Activated CD4-positive, alpha-beta T cell treated with anti-CD3 and anti-CD28 coated beads, Interleukin-2, amount 10 ng/mL, durations not matched to agents 24 days and 14 days (primary cell): ENCODE measurements at regions not wholly inside any gene's neighbourhood (a gene's known extent, or its start where the extent isn't known, plus 50 kb on each side); places are given as distances from the start of the nearest gene placed in this dataset.

Source experiments
- DNase-seq: peaks from one replicate; pipeline ENCODE4 v3.0.0; 2022
- H3K27ac Mint-ChIP-seq: one replicate; pipeline ENCODE4 v1.8.0; 2022; ENCODE audit warnings: mild to moderate bottlenecking, mixed read lengths
- H3K27me3 Mint-ChIP-seq: one replicate; pipeline ENCODE4 v1.8.0; 2022; ENCODE audit warnings: mixed read lengths
- H3K36me3 Mint-ChIP-seq: one replicate; pipeline ENCODE4 v1.8.0; 2022; ENCODE audit warnings: low read depth, mild to moderate bottlenecking, mixed read lengths
- H3K4me1 Mint-ChIP-seq: one replicate; pipeline ENCODE4 v1.8.0; 2021; ENCODE audit warnings: mixed read lengths
- H3K4me3 Mint-ChIP-seq: one replicate; pipeline ENCODE4 v1.8.0; 2022; ENCODE audit warnings: mild to moderate bottlenecking, moderate library complexity, mixed read lengths
- H3K9me3 Mint-ChIP-seq: one replicate; pipeline ENCODE4 v1.8.0; 2021; ENCODE audit warnings: mixed read lengths
- intact Hi-C: fragments of 100-400 bp; cut with micrococcal nuclease; formaldehyde crosslinking; loops from one replicate; pipeline ENCODE4 v1.15.1; 2023

DNA sequence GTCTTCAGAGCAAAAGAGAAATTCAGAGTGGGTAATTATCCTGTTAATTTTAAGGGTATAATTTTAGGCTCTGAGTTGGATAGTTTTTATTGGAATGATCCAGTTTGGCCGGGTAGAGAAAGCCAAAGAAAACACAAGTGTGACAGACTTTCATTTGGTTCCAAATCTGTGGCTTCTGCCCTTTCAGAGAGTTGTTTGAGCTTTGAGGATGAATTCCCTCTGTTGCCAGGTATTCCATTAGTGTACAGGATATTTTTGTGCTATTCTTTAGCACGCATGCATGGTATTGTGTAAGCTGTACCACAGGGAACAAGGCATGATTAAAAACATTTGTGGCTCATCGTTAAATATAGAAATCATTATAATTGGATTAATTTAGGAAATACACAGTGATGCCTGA lies 384.4 kb downstream of the ADGRL2 start:
- intact Hi-C loops = no loop called here
- DNase-seq = no peak
- Mint-ChIP-seq H3K9me3 (no peaks in the 10 kb centered on the region), H3K4me3 (no peak overlapping the region), H3K27ac (no peak overlapping the region), H3K27me3 (no peaks in the 10 kb centered on the region), H3K36me3 (no peaks in the 10 kb centered on the region), H3K4me1 (no peaks in the 10 kb centered on the region)

- intact Hi-C loops = no loop called here
- no peaks in the 10 kb centered on the region for H3K9me3 Mint-ChIP-seq
- no peak overlapping the region for H3K27ac Mint-ChIP-seq
- H3K36me3 Mint-ChIP-seq = no peaks in the 10 kb centered on the region
- no peak for DNase-seq
- no peaks in the 10 kb centered on the region for H3K27me3 Mint-ChIP-seq
- H3K4me1 Mint-ChIP-seq = no peaks in the 10 kb centered on the region
- H3K4me3 Mint-ChIP-seq = no peak overlapping the region
Observed at GRCh38 chr1:82181846-82182245, 381.1 kb downstream of the ADGRL2 start.

GRCh38 chr1:82179131-82179530 lies 378.4 kb downstream of the ADGRL2 start:
- Mint-ChIP-seq H3K36me3 (no peaks in the 10 kb centered on the region), H3K27me3 (no peaks in the 10 kb centered on the region), H3K27ac (no peak overlapping the region), H3K4me1 (no peaks in the 10 kb centered on the region), H3K9me3 (no peaks in the 10 kb centered on the region), H3K4me3 (no peak overlapping the region)
- intact Hi-C loops = no loop called here
- DNase-seq = no peak

DNA sequence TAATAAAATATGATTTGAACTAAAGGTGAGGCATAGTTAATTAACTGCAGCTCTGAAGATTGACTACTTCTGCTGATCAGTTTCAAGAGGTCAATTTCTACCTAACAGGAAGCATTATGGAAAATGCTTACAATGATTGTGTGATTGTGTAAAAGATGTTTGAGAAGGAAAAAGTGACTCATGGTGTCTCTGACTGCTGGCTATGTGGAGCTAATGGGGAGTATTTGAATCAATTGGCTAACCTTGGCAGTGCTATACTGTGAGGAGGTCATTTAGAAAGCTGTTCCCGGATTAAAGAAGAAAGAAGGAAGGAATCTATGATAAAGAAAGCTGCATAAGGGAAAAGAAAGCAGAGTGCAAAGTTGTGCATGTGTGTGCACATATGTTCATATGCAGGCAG lies 376.5 kb downstream of the ADGRL2 start:
- Mint-ChIP-seq H3K36me3 (no peaks in the 10 kb centered on the region), H3K27ac (no peak overlapping the region), H3K4me3 (no peak overlapping the region), H3K27me3 (no peaks in the 10 kb centered on the region), H3K9me3 (peaks cover 4% of the 10 kb centered on the region), H3K4me1 (no peaks in the 10 kb centered on the region)
- no peak for DNase-seq
- intact Hi-C loops = no loop called here

DNA sequence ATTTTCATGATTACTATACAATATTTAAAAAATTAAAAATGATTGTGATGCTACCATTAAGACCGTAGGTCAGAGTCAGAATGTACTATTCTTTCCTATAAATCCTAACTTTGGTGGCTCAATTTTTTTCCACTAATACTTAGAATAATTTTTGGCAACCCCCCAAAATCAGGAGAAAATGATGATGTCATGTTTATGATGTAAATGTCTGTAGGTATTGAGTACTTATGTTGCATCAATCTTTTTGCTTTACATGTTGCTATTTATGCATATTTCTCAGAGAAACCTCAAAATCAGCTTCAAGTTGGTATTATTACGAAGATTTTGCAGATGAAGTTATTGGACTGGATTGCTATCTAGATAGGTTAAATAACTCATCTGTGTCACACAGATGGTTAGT lies 371.2 kb downstream of the ADGRL2 start:
- Mint-ChIP-seq H3K4me3 (no peak overlapping the region), H3K27ac (no peak overlapping the region), H3K36me3 (no peaks in the 10 kb centered on the region), H3K9me3 (peaks cover 4% of the 10 kb centered on the region), H3K4me1 (no peaks in the 10 kb centered on the region), H3K27me3 (no peaks in the 10 kb centered on the region)
- DNase-seq = no peak
- intact Hi-C loops = no loop called here

- DNase-seq = no peak
- Mint-ChIP-seq H3K27ac (no peak overlapping the region), H3K9me3 (peaks cover 3% of the 10 kb centered on the region), H3K27me3 (no peaks in the 10 kb centered on the region), H3K4me1 (no peaks in the 10 kb centered on the region), H3K36me3 (no peaks in the 10 kb centered on the region), H3K4me3 (no peak overlapping the region)
- intact Hi-C loops = no loop called here
Observed at GRCh38 chr1:82168482-82168881, 367.7 kb downstream of the ADGRL2 start.

GRCh38 chr1:82165304-82165703 lies 364.6 kb downstream of the ADGRL2 start:
- Mint-ChIP-seq H3K4me1 (peaks cover 21% of the 10 kb centered on the region), H3K27ac (no peak overlapping the region), H3K9me3 (no peaks in the 10 kb centered on the region), H3K36me3 (no peaks in the 10 kb centered on the region), H3K4me3 (no peak overlapping the region), H3K27me3 (no peaks in the 10 kb centered on the region)
- intact Hi-C loops = no loop called here
- no peak for DNase-seq

DNA sequence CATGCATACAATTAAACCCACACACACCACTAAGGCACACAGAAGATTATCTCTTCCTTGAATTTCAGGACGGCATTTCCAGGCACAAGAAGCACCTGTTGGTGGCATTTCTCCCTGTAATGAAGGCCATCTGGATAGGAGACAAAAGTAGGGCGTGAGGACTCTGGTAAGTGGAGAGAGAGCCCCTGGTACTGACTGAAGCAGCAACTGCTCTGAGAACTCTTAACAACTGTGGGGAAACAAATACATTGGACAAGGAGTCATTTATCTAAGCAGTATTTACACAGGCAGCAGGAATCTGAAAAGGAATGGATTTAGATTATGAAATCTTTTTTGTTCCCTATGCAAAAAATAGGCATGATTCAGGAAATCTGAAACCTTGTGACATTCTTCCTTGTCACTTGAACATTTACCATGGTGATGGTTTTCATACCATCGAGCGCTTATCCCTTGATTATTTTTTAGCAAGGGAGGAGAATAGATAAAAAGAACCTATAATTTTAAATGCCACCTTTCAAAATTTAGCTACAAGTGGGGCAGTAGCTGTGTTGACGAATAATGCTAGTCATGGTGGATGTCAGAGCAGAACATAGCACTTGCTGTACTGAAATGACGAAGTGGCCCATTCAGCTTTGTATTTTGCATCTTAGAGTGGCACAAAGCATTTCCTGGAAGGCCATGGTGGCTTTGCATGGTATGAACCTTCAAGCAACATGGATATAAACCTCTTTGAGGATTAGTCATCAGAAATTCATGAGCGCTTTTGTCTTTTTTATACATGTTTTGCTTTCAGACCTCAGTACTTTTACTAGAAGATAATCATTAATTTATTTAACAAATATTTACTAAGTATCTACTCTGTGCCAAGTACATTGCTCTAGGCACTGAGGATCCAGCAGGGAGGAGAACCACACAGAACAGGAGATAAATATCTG lies 362.0 kb downstream of the ADGRL2 start:
- Mint-ChIP-seq H3K4me1 (peaks cover 23% of the 10 kb centered on the region), H3K9me3 (no peaks in the 10 kb centered on the region), H3K4me3 (peak overlapping the region; percentile 76), H3K36me3 (no peaks in the 10 kb centered on the region), H3K27me3 (no peaks in the 10 kb centered on the region), H3K27ac (no peak overlapping the region)
- DNase-seq = no peak
- intact Hi-C loops = no loop called here

GRCh38 chr1:82161700-82162141 lies 361.0 kb downstream of the ADGRL2 start:
- Mint-ChIP-seq H3K4me3 (peak overlapping the region; percentile 76), H3K4me1 (peaks cover 23% of the 10 kb centered on the region), H3K27me3 (no peaks in the 10 kb centered on the region), H3K27ac (peak overlapping the region; percentile 74), H3K9me3 (no peaks in the 10 kb centered on the region), H3K36me3 (no peaks in the 10 kb centered on the region)
- intact Hi-C loops = no loop called here
- peak; percentile 73 for DNase-seq

DNA sequence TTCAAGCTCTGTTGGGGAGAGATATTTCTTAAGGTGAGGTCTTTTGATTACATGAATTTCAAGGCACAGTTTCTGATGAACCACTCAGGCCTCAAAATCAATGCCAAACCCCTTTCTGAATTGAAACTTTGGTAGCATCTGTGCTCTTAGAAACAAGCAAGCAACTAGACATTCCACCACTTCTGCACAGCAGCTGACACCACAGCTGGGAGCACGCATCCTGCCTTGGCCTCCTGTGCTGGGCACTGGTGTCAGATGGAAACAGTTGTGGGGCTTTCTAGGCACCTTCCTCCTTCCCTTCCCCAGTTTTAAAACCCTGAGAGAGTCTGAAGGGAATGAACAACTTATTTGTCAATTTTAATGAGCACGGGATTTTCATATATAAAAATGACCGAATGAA lies 360.2 kb downstream of the ADGRL2 start:
- no peaks in the 10 kb centered on the region for H3K27me3 Mint-ChIP-seq
- no peaks in the 10 kb centered on the region for H3K36me3 Mint-ChIP-seq
- peaks cover 2% of the 10 kb centered on the region for H3K9me3 Mint-ChIP-seq
- H3K4me3 Mint-ChIP-seq = no peak overlapping the region
- no peak overlapping the region for H3K27ac Mint-ChIP-seq
- intact Hi-C loops = no loop called here
- peak; percentile 60 for DNase-seq
- peaks cover 23% of the 10 kb centered on the region for H3K4me1 Mint-ChIP-seq

GRCh38 chr1:82160036-82160435 lies 359.3 kb downstream of the ADGRL2 start:
- Mint-ChIP-seq H3K9me3 (peaks cover 5% of the 10 kb centered on the region), H3K36me3 (no peaks in the 10 kb centered on the region), H3K4me1 (peaks cover 25% of the 10 kb centered on the region), H3K4me3 (no peak overlapping the region), H3K27ac (no peak overlapping the region), H3K27me3 (no peaks in the 10 kb centered on the region)
- no peak for DNase-seq
- intact Hi-C loops = no loop called here

DNA sequence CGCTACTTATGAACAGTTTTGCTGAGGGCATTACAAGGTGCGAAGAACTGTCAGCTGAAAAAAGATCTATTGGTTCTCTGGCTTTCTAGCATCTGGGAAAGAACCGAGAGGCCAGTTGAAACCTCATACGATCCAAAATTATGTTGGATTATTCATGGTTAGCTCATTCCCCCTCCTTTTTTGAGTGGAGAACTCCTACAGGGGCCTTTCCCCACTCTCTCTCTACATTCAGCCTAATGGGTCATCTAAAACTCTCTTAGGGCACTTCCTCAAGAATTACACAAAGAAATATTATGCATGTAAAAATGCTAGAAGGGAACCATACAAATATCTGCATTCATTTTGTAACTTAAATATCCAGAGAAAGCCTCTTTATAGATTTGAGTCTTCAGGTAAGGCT lies 358.2 kb downstream of the ADGRL2 start:
- Mint-ChIP-seq H3K27me3 (no peaks in the 10 kb centered on the region), H3K4me3 (no peak overlapping the region), H3K9me3 (peaks cover 5% of the 10 kb centered on the region), H3K4me1 (peaks cover 25% of the 10 kb centered on the region), H3K36me3 (no peaks in the 10 kb centered on the region), H3K27ac (no peak overlapping the region)
- DNase-seq = no peak
- intact Hi-C loops = no loop called here

GRCh38 chr1:82154219-82154970 lies 353.7 kb downstream of the ADGRL2 start:
- Mint-ChIP-seq H3K27ac (no peak overlapping the region), H3K36me3 (no peaks in the 10 kb centered on the region), H3K4me3 (no peak overlapping the region), H3K4me1 (peaks cover 6% of the 10 kb centered on the region), H3K9me3 (peaks cover 8% of the 10 kb centered on the region), H3K27me3 (no peaks in the 10 kb centered on the region)
- no peak for DNase-seq
- intact Hi-C loops = no loop called here

DNA sequence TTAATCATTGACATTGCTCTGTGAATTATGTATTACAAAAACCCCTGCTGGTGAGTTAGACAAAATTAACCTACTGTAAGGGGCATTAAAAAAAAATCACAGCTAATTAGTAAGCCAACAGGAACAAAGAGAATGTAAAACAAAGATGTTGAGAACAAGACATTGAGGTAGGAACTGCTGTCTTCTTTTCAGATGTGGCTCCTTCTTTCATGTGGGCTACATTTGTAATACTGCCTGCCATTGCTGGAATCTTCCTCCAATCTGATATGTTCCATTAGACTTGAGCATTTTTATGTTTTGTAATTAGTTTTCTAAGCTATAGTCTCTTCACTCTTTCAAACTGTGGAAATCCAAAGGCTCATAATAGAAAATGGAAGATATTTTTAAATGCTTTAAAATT lies 353.0 kb downstream of the ADGRL2 start:
- Mint-ChIP-seq H3K9me3 (peaks cover 8% of the 10 kb centered on the region), H3K36me3 (no peaks in the 10 kb centered on the region), H3K4me3 (no peak overlapping the region), H3K4me1 (peaks cover 6% of the 10 kb centered on the region), H3K27ac (no peak overlapping the region), H3K27me3 (no peaks in the 10 kb centered on the region)
- no peak for DNase-seq
- intact Hi-C loops = no loop called here
